Naive B cell (primary cell): ENCODE measurements at regions not wholly inside any gene's neighbourhood (a gene's known extent, or its start where the extent isn't known, plus 50 kb on each side); places are given as distances from the start of the nearest gene placed in this dataset.

ENCODE experiments used
- ATAC-seq, 2 donors: fragments of 150-1000 bp; cut with Tn5 transposase; 2 replicates each; pipeline ENCODE4 v1.10.0; 2021; ENCODE audit warnings: low read depth in 2 of 2, mild to moderate bottlenecking in 2 of 2, moderate library complexity in 2 of 2
- DNase-seq: peaks from one replicate; pipeline ENCODE4 v3.0.0; 2022
- H3K27ac Mint-ChIP-seq, 6 donors: one replicate each; pipeline ENCODE4 v1.8.0; 2020 to 2022; ENCODE audit warnings: mild to moderate bottlenecking in 6 of 6, mixed read lengths in 6 of 6, moderate library complexity in 5 of 6, inconsistent platforms in 2 of 6
- H3K27me3 Mint-ChIP-seq, 3 donors: one replicate each; pipeline ENCODE4 v1.8.0; 2021 to 2022; ENCODE audit warnings: mixed read lengths in 3 of 3, mild to moderate bottlenecking in 1 of 3
- H3K36me3 Mint-ChIP-seq, 2 donors: one replicate each; pipeline ENCODE4 v1.8.0; 2020 to 2022; ENCODE audit warnings: mixed read lengths in 2 of 2, inconsistent platforms in 1 of 2, mild to moderate bottlenecking in 1 of 2
- H3K4me1 Mint-ChIP-seq, 3 donors: one replicate each; pipeline ENCODE4 v1.8.0; 2020 to 2022; ENCODE audit warnings: mixed read lengths in 3 of 3, inconsistent platforms in 1 of 3, mild to moderate bottlenecking in 1 of 3, moderate library complexity in 1 of 3
- H3K4me3 Mint-ChIP-seq, 8 donors: one replicate each; pipeline ENCODE4 v1.8.0; 2020 to 2022; ENCODE audit warnings: mild to moderate bottlenecking in 8 of 8, mixed read lengths in 8 of 8, moderate library complexity in 8 of 8, inconsistent platforms in 2 of 8
- H3K9me3 Mint-ChIP-seq, 7 donors: one replicate each; pipeline ENCODE4 v1.8.0; 2020 to 2022; ENCODE audit warnings: mixed read lengths in 7 of 7, mild to moderate bottlenecking in 5 of 7, inconsistent platforms in 2 of 7, moderate library complexity in 1 of 7

DNA sequence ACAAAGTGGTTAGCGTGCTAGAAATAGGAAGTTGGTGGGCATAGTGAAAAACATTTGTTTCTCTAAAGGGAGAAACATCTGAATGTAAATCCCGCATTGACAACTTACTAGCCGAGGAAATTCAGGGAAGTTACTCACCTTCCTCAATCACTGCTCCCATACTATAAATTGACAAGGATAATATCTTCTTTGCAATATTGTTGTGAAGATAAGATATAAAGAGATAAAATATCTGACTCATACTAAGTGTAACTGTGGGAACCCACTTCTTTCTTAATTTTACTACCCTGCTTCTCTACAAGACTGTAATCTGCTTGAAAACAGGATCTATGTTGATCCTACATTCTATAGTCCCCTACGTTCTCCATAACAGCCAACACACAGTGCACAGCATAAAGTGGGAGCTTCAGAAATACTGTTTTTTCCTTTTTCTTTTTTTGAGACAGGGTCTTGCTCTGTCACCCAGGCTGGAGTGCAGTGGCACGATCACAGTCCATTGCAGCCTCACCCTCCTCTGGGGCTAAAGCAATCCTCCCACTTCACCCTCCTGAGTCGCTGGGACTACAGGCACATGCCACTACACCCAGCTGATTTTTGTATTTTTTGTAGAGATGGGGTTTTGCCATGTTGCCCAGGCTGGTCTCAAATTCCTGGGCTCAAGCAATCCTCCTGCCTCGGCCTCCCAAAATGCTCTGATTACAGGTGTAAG lies 57.4 kb upstream of the C1orf21 start:
- H3K4me1 Mint-ChIP-seq = no peaks in the 10 kb centered on the region
- H3K9me3 Mint-ChIP-seq = peaks cover 0 to 7% (median 1%) of the 10 kb centered on the region in 7 donors
- H3K27me3 Mint-ChIP-seq = peaks cover 5 to 22% (median 9%) of the 10 kb centered on the region in 3 donors
- ATAC-seq (no peak), DNase-seq (no peak)
- H3K36me3 Mint-ChIP-seq = no peaks in the 10 kb centered on the region
- H3K27ac Mint-ChIP-seq = no peak overlapping the region
- no peak overlapping the region for H3K4me3 Mint-ChIP-seq

- Mint-ChIP-seq H3K27ac (no peak overlapping the region), H3K36me3 (no peaks in the 10 kb centered on the region), H3K4me3 (no peak overlapping the region), H3K9me3 (peaks cover 0 to 7% (median 4%) of the 10 kb centered on the region in 7 donors), H3K27me3 (peaks cover 5 to 22% (median 9%) of the 10 kb centered on the region in 3 donors), H3K4me1 (no peaks in the 10 kb centered on the region)
- no peak for DNase-seq
- ATAC-seq = no peak
Measured at GRCh38 chr1:184329962-184330868, 56.6 kb upstream of the C1orf21 start.

GRCh38 chr1:184330875-184331274 lies 56.0 kb upstream of the C1orf21 start:
- Mint-ChIP-seq H3K27me3 (peaks cover 5 to 22% (median 9%) of the 10 kb centered on the region in 3 donors), H3K9me3 (peaks cover 0 to 7% (median 4%) of the 10 kb centered on the region in 7 donors), H3K4me1 (no peaks in the 10 kb centered on the region), H3K27ac (no peak overlapping the region), H3K4me3 (no peak overlapping the region), H3K36me3 (no peaks in the 10 kb centered on the region)
- ATAC-seq (no peak), DNase-seq (no peak)
